Neural crest cell (in vitro differentiated cells): ENCODE measurements at regions not wholly inside any gene's neighbourhood (a gene's known extent, or its start where the extent isn't known, plus 50 kb on each side); places are given as distances from the start of the nearest gene placed in this dataset.

Experiments used
- DNase-seq: peaks from one replicate; pipeline ENCODE4 v3.0.0; 2021; ENCODE audit warnings: low read depth, mixed read lengths, low spot score
- H3K27ac Mint-ChIP-seq: one replicate; pipeline ENCODE4 v1.8.0; 2021; ENCODE audit warnings: mild to moderate bottlenecking, mixed read lengths; ENCODE audit not compliant: unreplicated experiment
- H3K27me3 Mint-ChIP-seq: 2 replicates; pipeline ENCODE4 v1.8.0; 2021; ENCODE audit warnings: low read depth, mild to moderate bottlenecking, mixed read lengths
- H3K36me3 Mint-ChIP-seq: 2 replicates; pipeline ENCODE4 v1.8.0; 2021; ENCODE audit warnings: low read depth, mild to moderate bottlenecking, mixed read lengths
- H3K4me1 Mint-ChIP-seq: 2 replicates; pipeline ENCODE4 v1.8.0; 2021; ENCODE audit warnings: mixed read lengths
- H3K4me3 Mint-ChIP-seq: one replicate; pipeline ENCODE4 v1.8.0; 2021; ENCODE audit warnings: mild to moderate bottlenecking, mixed read lengths
- H3K9me3 Mint-ChIP-seq: 2 replicates; pipeline ENCODE4 v1.8.0; 2021; ENCODE audit warnings: mixed read lengths
- TF ChIP-seq, protein P1 (sequence below): fragments of 200-600 bp; sonication (generic); conservative IDR thresholded peaks from 2 replicates; pipeline ENCODE4 v1.5.0; 2021; ENCODE audit warnings: antibody characterized with exemption, mild to moderate bottlenecking

DNA sequence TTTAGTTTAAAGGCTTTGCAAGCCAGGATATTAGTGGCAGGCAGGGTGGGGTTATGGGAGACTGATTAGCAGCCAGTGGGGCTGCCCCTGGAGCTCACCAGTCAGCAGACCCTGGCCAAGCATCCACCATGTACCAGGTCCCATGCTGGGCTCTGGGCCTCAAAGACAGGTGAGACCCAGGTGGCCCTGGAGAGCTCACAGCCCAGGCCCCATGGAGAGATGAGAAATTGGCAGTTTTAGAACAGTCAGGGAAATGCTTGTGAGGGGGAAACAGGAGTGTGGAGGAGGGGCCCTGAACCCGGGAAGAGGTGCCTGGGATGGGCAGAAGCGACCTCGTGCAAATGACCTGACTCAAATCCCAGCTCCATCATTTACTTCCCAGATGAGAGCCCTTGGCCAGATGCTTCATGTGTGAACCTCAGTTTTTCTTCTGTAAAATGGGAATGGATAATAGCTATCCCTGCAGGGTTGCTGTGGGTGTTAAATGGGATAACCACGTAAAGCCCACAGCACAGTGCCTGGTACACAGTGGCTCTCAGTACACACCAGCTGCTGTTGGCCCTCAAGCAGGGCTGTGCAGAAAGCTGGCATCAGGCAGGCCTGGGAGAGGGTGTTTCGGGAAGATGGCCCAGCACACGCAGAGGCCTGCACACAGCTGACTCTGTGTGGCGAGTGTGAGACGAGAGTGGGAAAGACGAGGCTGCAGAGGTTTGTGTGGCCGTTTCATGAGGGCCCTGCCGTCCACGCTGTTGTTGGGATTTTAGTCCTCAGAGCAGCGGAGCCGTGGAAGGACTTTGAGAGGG, 518.5 kb downstream of the PTPRU start:
- Mint-ChIP-seq H3K27ac (no peak overlapping the region), H3K27me3 (peaks cover 36% of the 10 kb centered on the region), H3K4me1 (no peaks in the 10 kb centered on the region), H3K9me3 (no peaks in the 10 kb centered on the region), H3K4me3 (no peak overlapping the region), H3K36me3 (no peaks in the 10 kb centered on the region)
- TF ChIP-seq, protein P1, sequence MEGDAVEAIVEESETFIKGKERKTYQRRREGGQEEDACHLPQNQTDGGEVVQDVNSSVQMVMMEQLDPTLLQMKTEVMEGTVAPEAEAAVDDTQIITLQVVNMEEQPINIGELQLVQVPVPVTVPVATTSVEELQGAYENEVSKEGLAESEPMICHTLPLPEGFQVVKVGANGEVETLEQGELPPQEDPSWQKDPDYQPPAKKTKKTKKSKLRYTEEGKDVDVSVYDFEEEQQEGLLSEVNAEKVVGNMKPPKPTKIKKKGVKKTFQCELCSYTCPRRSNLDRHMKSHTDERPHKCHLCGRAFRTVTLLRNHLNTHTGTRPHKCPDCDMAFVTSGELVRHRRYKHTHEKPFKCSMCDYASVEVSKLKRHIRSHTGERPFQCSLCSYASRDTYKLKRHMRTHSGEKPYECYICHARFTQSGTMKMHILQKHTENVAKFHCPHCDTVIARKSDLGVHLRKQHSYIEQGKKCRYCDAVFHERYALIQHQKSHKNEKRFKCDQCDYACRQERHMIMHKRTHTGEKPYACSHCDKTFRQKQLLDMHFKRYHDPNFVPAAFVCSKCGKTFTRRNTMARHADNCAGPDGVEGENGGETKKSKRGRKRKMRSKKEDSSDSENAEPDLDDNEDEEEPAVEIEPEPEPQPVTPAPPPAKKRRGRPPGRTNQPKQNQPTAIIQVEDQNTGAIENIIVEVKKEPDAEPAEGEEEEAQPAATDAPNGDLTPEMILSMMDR: no peak
- DNase-seq: no peak

DNA sequence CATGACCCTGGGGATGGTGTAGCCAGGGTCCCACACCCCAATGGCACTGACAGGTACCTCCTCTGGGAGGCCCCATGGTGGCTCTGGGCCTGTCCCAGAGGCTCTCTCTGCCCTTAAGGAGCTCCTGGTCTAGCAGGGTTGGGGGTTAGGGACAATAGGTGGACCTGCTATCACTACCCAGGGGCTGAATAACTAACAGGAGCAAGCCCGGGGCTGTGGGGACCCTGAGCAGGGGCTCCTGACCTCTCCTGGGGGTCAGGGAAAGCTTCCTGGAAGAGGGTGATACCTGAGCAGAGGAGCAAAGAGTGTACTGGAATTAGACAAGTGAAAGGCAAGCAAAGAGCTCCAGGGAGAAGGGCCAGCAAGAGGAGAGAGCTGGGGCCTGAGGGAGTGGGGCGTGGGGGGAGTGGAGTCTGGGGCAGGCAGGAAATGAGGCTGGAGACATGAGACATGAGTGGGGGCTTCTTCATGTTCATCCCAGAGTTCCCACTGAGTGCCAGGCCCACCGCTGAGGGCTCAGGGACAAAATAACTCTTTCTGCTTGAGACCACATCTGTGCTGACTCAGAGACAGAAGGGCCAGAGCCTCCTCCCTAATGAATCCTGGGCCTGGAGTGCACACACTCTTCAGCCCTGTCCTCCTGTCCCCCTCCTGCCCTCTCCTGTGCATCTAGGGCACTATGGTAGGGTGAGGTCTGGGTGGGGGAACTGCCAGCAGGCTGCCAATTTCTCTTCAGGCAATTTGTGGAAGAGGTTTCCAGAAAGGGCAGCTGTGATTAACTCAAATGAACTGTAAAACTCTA, 517.6 kb downstream of the PTPRU start:
- H3K36me3 Mint-ChIP-seq: no peaks in the 10 kb centered on the region
- H3K27me3 Mint-ChIP-seq: peaks cover 28% of the 10 kb centered on the region
- no peaks in the 10 kb centered on the region for H3K9me3 Mint-ChIP-seq
- H3K4me1 Mint-ChIP-seq: no peaks in the 10 kb centered on the region
- no peak overlapping the region for H3K4me3 Mint-ChIP-seq
- DNase-seq: no peak
- H3K27ac Mint-ChIP-seq: no peak overlapping the region
- TF ChIP-seq, protein P1: no peak

DNA sequence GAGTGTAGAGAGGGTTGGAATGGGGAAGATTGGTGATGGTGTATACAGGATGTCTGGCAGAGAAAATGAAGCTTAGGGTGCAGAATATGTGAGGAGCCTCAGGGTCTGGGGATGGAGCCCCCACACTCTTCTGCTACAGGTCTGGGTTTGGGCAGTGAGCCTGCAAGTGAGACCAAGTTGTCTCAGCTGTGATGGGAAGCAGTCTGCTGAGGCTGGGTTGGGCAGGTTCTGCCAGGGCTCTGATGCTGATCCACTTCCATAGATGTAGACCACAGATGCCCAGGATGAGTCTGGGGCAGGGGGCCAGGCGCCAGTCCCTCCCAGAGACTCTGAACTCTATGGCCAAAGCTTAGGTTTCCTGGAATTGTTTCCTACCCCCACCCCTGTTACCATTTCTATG, 516.9 kb downstream of the PTPRU start:
- no peak overlapping the region for H3K27ac Mint-ChIP-seq
- no peaks in the 10 kb centered on the region for H3K4me1 Mint-ChIP-seq
- DNase-seq: no peak
- TF ChIP-seq, protein P1: no peak
- no peaks in the 10 kb centered on the region for H3K9me3 Mint-ChIP-seq
- H3K36me3 Mint-ChIP-seq: no peaks in the 10 kb centered on the region
- H3K4me3 Mint-ChIP-seq: no peak overlapping the region
- H3K27me3 Mint-ChIP-seq: peaks cover 26% of the 10 kb centered on the region

DNA sequence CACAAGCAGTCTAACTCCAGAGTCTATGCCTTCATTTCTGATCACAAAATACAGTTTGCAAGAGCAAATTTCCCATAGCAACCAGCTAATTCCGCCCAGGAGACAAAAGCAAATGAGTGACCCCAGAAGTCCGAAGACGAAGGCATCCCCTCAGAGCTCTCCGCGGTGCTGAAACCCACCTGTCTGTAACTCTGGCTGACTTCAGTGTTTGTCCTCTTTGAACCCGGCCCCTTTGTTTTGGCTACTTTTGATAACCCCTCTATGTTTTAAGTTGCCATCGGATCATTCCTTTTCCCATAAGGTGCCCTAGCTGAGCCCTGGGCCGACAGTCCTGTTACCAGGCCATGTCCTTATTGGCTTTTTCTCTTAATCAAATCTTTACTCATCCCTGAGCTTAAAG, 515.8 kb downstream of the PTPRU start:
- H3K36me3 Mint-ChIP-seq: no peaks in the 10 kb centered on the region
- DNase-seq: peak; percentile 26
- peaks cover 25% of the 10 kb centered on the region for H3K27me3 Mint-ChIP-seq

More for the DNA sequence above, 515.8 kb downstream of the PTPRU start:
- no peak overlapping the region for H3K4me3 Mint-ChIP-seq
- H3K9me3 Mint-ChIP-seq: no peaks in the 10 kb centered on the region
- TF ChIP-seq, protein P1: no peak
- H3K27ac Mint-ChIP-seq: no peak overlapping the region
- no peaks in the 10 kb centered on the region for H3K4me1 Mint-ChIP-seq
